NB4 (cell line): ENCODE measurements at regions not wholly inside any gene's neighbourhood (a gene's known extent, or its start where the extent isn't known, plus 50 kb on each side); places are given as distances from the start of the nearest gene placed in this dataset.

Experiments
- CTCF ChIP-seq: IDR thresholded peaks from one replicate; pipeline ENCODE4 v1.5.1; 2012; ENCODE audit warnings: low read depth, low read length
- MAX ChIP-seq: IDR thresholded peaks from 2 replicates; pipeline ENCODE4 v1.6.1; 2011; ENCODE audit warnings: low read depth, low read length
- MYC ChIP-seq: IDR thresholded peaks from 2 replicates; pipeline ENCODE4 v1.6.1; 2011; ENCODE audit warnings: low read depth, low read length
- POLR2A ChIP-seq: IDR thresholded peaks from 2 replicates; pipeline ENCODE4 v1.6.1; 2011; ENCODE audit warnings: mild to moderate bottlenecking; ENCODE audit not compliant: insufficient read length; ENCODE audit errors: extremely low read depth

- TF ChIP-seq POLR2A = no peak
- no peak for TF ChIP-seq CTCF
- TF ChIP-seq MAX = no peak
- no peak for TF ChIP-seq MYC
Measured at GRCh38 chr1:188261849-188262248, 1433.1 kb downstream of the PLA2G4A start.
